ENCODE measurements at regions not wholly inside any gene's neighbourhood (a gene's known extent, or its start where the extent isn't known, plus 50 kb on each side); places are given as distances from the start of the nearest gene placed in this dataset.

GRCh38 chr2:180364719-180365118, 357.6 kb upstream of the CWC22 start:
- H3K27me3 Mint-ChIP-seq, result no peaks in the 10 kb centered on the region
- DNase-seq (no peak), ATAC-seq (ENCODE audit: low read depth in 2 of 2) (no peak)
- no peaks in the 10 kb centered on the region for H3K36me3 Mint-ChIP-seq
- no peaks in the 10 kb centered on the region for H3K9me3 Mint-ChIP-seq
- no peak overlapping the region for H3K27ac Mint-ChIP-seq
- H3K4me1 Mint-ChIP-seq, result peaks cover 10 to 15% (median 11%) of the 10 kb centered on the region in 3 donors
- H3K4me3 Mint-ChIP-seq, result no peak overlapping the region

- ATAC-seq (ENCODE audit: low read depth in 2 of 2) (peak; percentile 12 to 21), DNase-seq (no peak)
- peaks cover 7 to 18% (median 13%) of the 10 kb centered on the region in 3 donors for H3K4me1 Mint-ChIP-seq
- peak overlapping the region in 2 of 8 donors; percentile 2 to 3 for H3K4me3 Mint-ChIP-seq
- no peaks in the 10 kb centered on the region for H3K9me3 Mint-ChIP-seq
- H3K36me3 Mint-ChIP-seq, result no peaks in the 10 kb centered on the region
- no peaks in the 10 kb centered on the region for H3K27me3 Mint-ChIP-seq
- peak overlapping the region in 2 of 6 donors; percentile 35 to 36 for H3K27ac Mint-ChIP-seq
Measured at GRCh38 chr2:180360283-180360618, 353.2 kb upstream of the CWC22 start.

- peak; percentile 86 to 88 for ATAC-seq (ENCODE audit: low read depth in 2 of 2)
Measured at GRCh38 chr2:180359522-180360282, 352.6 kb upstream of the CWC22 start.

GRCh38 chr2:180358458-180358857, 351.4 kb upstream of the CWC22 start:
- DNase-seq (no peak), ATAC-seq (ENCODE audit: low read depth in 2 of 2) (no peak)
- Mint-ChIP-seq H3K36me3 (no peaks in the 10 kb centered on the region), H3K27me3 (no peaks in the 10 kb centered on the region), H3K4me1 (peaks cover 7 to 18% (median 13%) of the 10 kb centered on the region in 3 donors), H3K4me3 (no peak overlapping the region), H3K27ac (no peak overlapping the region), H3K9me3 (no peaks in the 10 kb centered on the region)

More at GRCh38 chr2:180359522-180360282, 352.6 kb upstream of the CWC22 start:
- Mint-ChIP-seq H3K4me1 (peaks cover 7 to 18% (median 13%) of the 10 kb centered on the region in 3 donors), H3K36me3 (no peaks in the 10 kb centered on the region), H3K9me3 (no peaks in the 10 kb centered on the region), H3K27ac (no peak overlapping the region), H3K4me3 (peak overlapping the region in 4 of 8 donors; percentile 2 to 68 (median 10)), H3K27me3 (no peaks in the 10 kb centered on the region)
- DNase-seq, result peak; percentile 9

GRCh38 chr2:180356676-180357075, 349.6 kb upstream of the CWC22 start:
- H3K27me3 Mint-ChIP-seq, result no peaks in the 10 kb centered on the region
- H3K36me3 Mint-ChIP-seq, result no peaks in the 10 kb centered on the region
- H3K9me3 Mint-ChIP-seq, result no peaks in the 10 kb centered on the region
- H3K27ac Mint-ChIP-seq, result no peak overlapping the region
- ATAC-seq (ENCODE audit: low read depth in 2 of 2) (no peak), DNase-seq (no peak)
- peaks cover 7 to 18% (median 13%) of the 10 kb centered on the region in 3 donors for H3K4me1 Mint-ChIP-seq
- H3K4me3 Mint-ChIP-seq, result no peak overlapping the region

- Mint-ChIP-seq H3K27me3 (no peaks in the 10 kb centered on the region), H3K4me3 (no peak overlapping the region), H3K4me1 (no peaks in the 10 kb centered on the region), H3K36me3 (no peaks in the 10 kb centered on the region), H3K9me3 (peaks cover 0 to 15% (median 5%) of the 10 kb centered on the region in 7 donors), H3K27ac (no peak overlapping the region)
- DNase-seq, result no peak
- ATAC-seq (ENCODE audit: low read depth in 2 of 2), result no peak
Measured at GRCh38 chr2:180352620-180353019, 345.5 kb upstream of the CWC22 start.

- no peak for ATAC-seq (ENCODE audit: low read depth in 2 of 2)
- no peak for DNase-seq
- no peaks in the 10 kb centered on the region for H3K27me3 Mint-ChIP-seq
- H3K9me3 Mint-ChIP-seq, result peaks cover 0 to 16% (median 9%) of the 10 kb centered on the region in 7 donors
- no peaks in the 10 kb centered on the region for H3K4me1 Mint-ChIP-seq
- H3K27ac Mint-ChIP-seq, result no peak overlapping the region
- H3K36me3 Mint-ChIP-seq, result no peaks in the 10 kb centered on the region
- no peak overlapping the region for H3K4me3 Mint-ChIP-seq
Measured at GRCh38 chr2:180349809-180350208, 342.7 kb upstream of the CWC22 start.

GRCh38 chr2:180343528-180344345, 336.6 kb upstream of the CWC22 start:
- H3K36me3 Mint-ChIP-seq, result no peaks in the 10 kb centered on the region
- peaks cover 0 to 15% (median 0%) of the 10 kb centered on the region in 3 donors for H3K4me1 Mint-ChIP-seq
- DNase-seq, result no peak
- H3K4me3 Mint-ChIP-seq, result no peak overlapping the region
- H3K27me3 Mint-ChIP-seq, result no peaks in the 10 kb centered on the region
- H3K9me3 Mint-ChIP-seq, result peaks cover 0 to 32% (median 11%) of the 10 kb centered on the region in 7 donors
- no peak for ATAC-seq (ENCODE audit: low read depth in 2 of 2)
- H3K27ac Mint-ChIP-seq, result no peak overlapping the region

- Mint-ChIP-seq H3K4me1 (peaks cover 5 to 26% (median 6%) of the 10 kb centered on the region in 3 donors), H3K36me3 (peaks cover 0 to 22% of the 10 kb centered on the region in 2 donors), H3K27me3 (no peaks in the 10 kb centered on the region), H3K4me3 (no peak overlapping the region), H3K27ac (peak overlapping the region in 1 of 6 donors; percentile 72), H3K9me3 (peaks cover 11 to 61% (median 38%) of the 10 kb centered on the region in 7 donors)
- ATAC-seq (ENCODE audit: low read depth in 2 of 2) (no peak), DNase-seq (no peak)
Measured at GRCh38 chr2:180337136-180337535, 330.0 kb upstream of the CWC22 start.

GRCh38 chr2:180336550-180336949, 329.5 kb upstream of the CWC22 start:
- DNase-seq (no peak), ATAC-seq (ENCODE audit: low read depth in 2 of 2) (no peak)
- no peak overlapping the region for H3K27ac Mint-ChIP-seq
- H3K36me3 Mint-ChIP-seq, result peaks cover 0 to 22% of the 10 kb centered on the region in 2 donors
- no peaks in the 10 kb centered on the region for H3K27me3 Mint-ChIP-seq
- peaks cover 11 to 60% (median 37%) of the 10 kb centered on the region in 7 donors for H3K9me3 Mint-ChIP-seq
- H3K4me3 Mint-ChIP-seq, result peak overlapping the region in 1 of 8 donors; percentile 17
- peaks cover 5 to 20% (median 6%) of the 10 kb centered on the region in 3 donors for H3K4me1 Mint-ChIP-seq

- Mint-ChIP-seq H3K4me1 (peaks cover 5 to 12% (median 6%) of the 10 kb centered on the region in 3 donors), H3K36me3 (peaks cover 0 to 22% of the 10 kb centered on the region in 2 donors), H3K4me3 (peak overlapping the region in 3 of 8 donors; percentile 3 to 54 (median 24)), H3K27me3 (no peaks in the 10 kb centered on the region), H3K27ac (peak overlapping the region in 3 of 6 donors; percentile 40 to 90 (median 64)), H3K9me3 (peaks cover 14 to 53% (median 37%) of the 10 kb centered on the region in 7 donors)
- ATAC-seq (ENCODE audit: low read depth in 2 of 2) (peak; percentile 92 to 96), DNase-seq (peak; percentile 40)
Measured at GRCh38 chr2:180334514-180334913, 327.4 kb upstream of the CWC22 start.

GRCh38 chr2:180328795-180329422, 321.8 kb upstream of the CWC22 start:
- H3K36me3 Mint-ChIP-seq, result no peaks in the 10 kb centered on the region
- no peak overlapping the region for H3K4me3 Mint-ChIP-seq
- ATAC-seq (ENCODE audit: low read depth in 2 of 2), result no peak
- H3K4me1 Mint-ChIP-seq, result peaks cover 0 to 5% (median 0%) of the 10 kb centered on the region in 3 donors
- no peaks in the 10 kb centered on the region for H3K27me3 Mint-ChIP-seq
- H3K27ac Mint-ChIP-seq, result no peak overlapping the region
- peaks cover 0 to 10% (median 6%) of the 10 kb centered on the region in 7 donors for H3K9me3 Mint-ChIP-seq
- DNase-seq, result no peak

- ATAC-seq (ENCODE audit: low read depth in 2 of 2) (no peak), DNase-seq (no peak)
- no peaks in the 10 kb centered on the region for H3K4me1 Mint-ChIP-seq
- no peak overlapping the region for H3K4me3 Mint-ChIP-seq
- no peak overlapping the region for H3K27ac Mint-ChIP-seq
- H3K9me3 Mint-ChIP-seq, result peaks cover 0 to 10% (median 3%) of the 10 kb centered on the region in 7 donors
- no peaks in the 10 kb centered on the region for H3K27me3 Mint-ChIP-seq
- no peaks in the 10 kb centered on the region for H3K36me3 Mint-ChIP-seq
Measured at GRCh38 chr2:180327185-180327584, 320.1 kb upstream of the CWC22 start.
